Heart left ventricle (tissue), 16 donors: ENCODE measurements at regions not wholly inside any gene's neighbourhood (a gene's known extent, or its start where the extent isn't known, plus 50 kb on each side); places are given as distances from the start of the nearest gene placed in this dataset.

ENCODE experiments used
- ATAC-seq, 4 donors: fragments of 200-7000 bp; cut with Tn5 transposase; one replicate each; pipeline ENCODE4 v1.9.1; 2020 to 2022; ENCODE audit warnings: moderate library complexity in 4 of 4, mild to moderate bottlenecking in 3 of 4, moderate number of reproducible peaks in 1 of 4
- DNase-seq, 5 donors: peaks; one replicate each; pipeline ENCODE4 v3.0.0-alpha.2; 2020
- H3K27ac ChIP-seq, 12 donors: fragments of 200-600 bp; sonication (generic) in 4 of 12; one replicate each; pipeline versions ENCODE4 v1.5.0 to v1.8.0; 2016 to 2022; ENCODE audit warnings: mild to moderate bottlenecking in 2 of 12
- H3K27me3 ChIP-seq, 9 donors: fragments of 200-600 bp; sonication (generic) in 2 of 9; one replicate each; pipeline versions ENCODE4 v1.5.1 to v1.8.0; 2016 to 2022; ENCODE audit warnings: mild to moderate bottlenecking in 3 of 9
- H3K36me3 ChIP-seq, 9 donors: fragments of 200-600 bp; sonication (generic) in 2 of 9; one replicate each; pipeline versions ENCODE4 v1.5.0 to v1.8.0; 2018 to 2022; ENCODE audit warnings: mild to moderate bottlenecking in 2 of 9
- H3K4me1 ChIP-seq, 12 donors: fragments of 200-600 bp; sonication (generic) in 4 of 12; one replicate each; pipeline versions ENCODE4 v1.5.0 to v1.8.0; 2016 to 2022; ENCODE audit warnings: mild to moderate bottlenecking in 3 of 12
- H3K4me3 ChIP-seq, 12 donors: fragments of 200-600 bp; sonication (generic) in 4 of 12; one replicate each; pipeline versions ENCODE4 v1.5.0 to v1.8.0; 2017 to 2022; ENCODE audit warnings: mild to moderate bottlenecking in 9 of 12, moderate library complexity in 4 of 12
- H3K9me3 ChIP-seq, 12 donors: fragments of 200-600 bp; sonication (generic) in 4 of 12; one replicate each; pipeline versions ENCODE4 v1.5.0 to v1.8.0; 2016 to 2022; ENCODE audit warnings: mild to moderate bottlenecking in 1 of 12
- CTCF ChIP-seq, 12 donors: fragments of 200-600 bp; sonication (generic) in 4 of 12; IDR thresholded peaks; one replicate each; pipeline versions ENCODE4 v1.5.0 to v1.8.0; 2018 to 2022; ENCODE audit warnings: antibody characterized with exemption in 12 of 12, mild to moderate bottlenecking in 5 of 12
- POLR2A ChIP-seq, 2 donors: fragments of 450-650 bp; IDR thresholded peaks; one replicate each; pipeline ENCODE4 v1.6.1; 2017; ENCODE audit warnings: antibody characterized with exemption in 2 of 2, mild to moderate bottlenecking in 2 of 2, moderate library complexity in 2 of 2
- WGBS, 4 donors: extraction: QIAGEN DNeasy Blood & Tissue Kit in 2 of 4; methylation state at CpG; one replicate each; pipeline versions ENCODE4 v1.1.5 to v1.1.7; 2013 to 2018; 5-methylcytosine and 5-hydroxymethylcytosine counted together
- intact Hi-C, 10 donors: fragments of 100-400 bp; cut with DNase I; formaldehyde crosslinking; loops; one replicate each; pipeline versions ENCODE4 v1.11.1 to v1.14.2; 2022
- donor health status: ischemic (EF 13 %, LVEDD 7.1; RV severe dilation, severe dysfunction).
- donor health status: healthy with polysubstance abuse.
- donor health status: DM: no; HTN: yes; CAD: no.
- donor health status: DM: no; HTN: no; CAD: no.
- donor health status: ischemic (EF 25% LVEDD 6.9; RV normal size, moderate dysfunction).
- donor health status: ischemic (EF 25% LVEDD 5.7; RV mildly dilated, moderate dysfunction).
- donor health status: healthy.
- donor health status: DM: yes; HTN: yes; CAD: no.
- donor health status: ischemic (EF 35%, LVEDD 5.7; RV mildly dilated, moderate dysfunction).
- donor health status: nonischemic (EF 11% LVEDD 7.7; RV severe dilation, severe dysfunction).
- donor health status: DM: yes; HTN: yes; CAD: no.
- donor health status: PGD.
- donor health status: ischemic (EF 29% LVEDD 5.4; RV normal size, mild dysfunction).
- donor health status: nonischemic (EF 23%, LVEDD 6.1; RV moderate dilation, normal function).

- no peak for ATAC-seq
- no peak for TF ChIP-seq POLR2A (IDR thresholded peaks at IDR 0.05)
- no peak for TF ChIP-seq CTCF (IDR thresholded peaks at IDR 0.05)
- Histone ChIP-seq H3K9me3 (no peaks in the 10 kb centered on the region), H3K4me3 (no peak overlapping the region), H3K27me3 (peaks cover 0 to 5% (median 0%) of the 10 kb centered on the region in 9 donors), H3K4me1 (peaks cover 0 to 20% (median 0%) of the 10 kb centered on the region in 12 donors), H3K27ac (no peak overlapping the region), H3K36me3 (no peaks in the 10 kb centered on the region)
- DNase-seq, result no peak
- intact Hi-C loops, result loop anchor here in 1 of 10 donors (1.0 kb wide), 1 partner anchor 42 kb away; no protein-coding TSS in a partner anchor
- 81 to 88% (median 85%) methylated on average over 1 of the region's 1 CpG for WGBS, 4 donors
Measured at GRCh38 chr2:191573216-191573615, 104.7 kb upstream of the NABP1 start.

- Histone ChIP-seq H3K36me3 (no peaks in the 10 kb centered on the region), H3K27me3 (peaks cover 0 to 5% (median 0%) of the 10 kb centered on the region in 9 donors), H3K27ac (no peak overlapping the region), H3K4me3 (no peak overlapping the region), H3K4me1 (peaks cover 0 to 20% (median 0%) of the 10 kb centered on the region in 12 donors), H3K9me3 (no peaks in the 10 kb centered on the region)
- intact Hi-C loops, result no loop called here
- no peak for ATAC-seq
- 81 to 87% (median 84%) methylated on average over 2 of the region's 2 CpGs for WGBS, 4 donors
- DNase-seq, result no peak
- TF ChIP-seq CTCF (IDR thresholded peaks at IDR 0.05), result no peak
- TF ChIP-seq POLR2A (IDR thresholded peaks at IDR 0.05), result no peak
Measured at GRCh38 chr2:191574232-191574631, 103.7 kb upstream of the NABP1 start.

GRCh38 chr2:191577605-191578004 lies 100.3 kb upstream of the NABP1 start:
- intact Hi-C loops, result no loop called here
- WGBS, 4 donors, result 70 to 96% (median 85%) methylated on average over 2 of the region's 2 CpGs

GRCh38 chr2:191578031-191578430 lies 99.9 kb upstream of the NABP1 start:
- Histone ChIP-seq H3K36me3 (no peaks in the 10 kb centered on the region), H3K4me1 (no peaks in the 10 kb centered on the region), H3K27ac (no peak overlapping the region), H3K9me3 (no peaks in the 10 kb centered on the region), H3K4me3 (no peak overlapping the region), H3K27me3 (peaks cover 0 to 3% (median 0%) of the 10 kb centered on the region in 9 donors)
- no peak for ATAC-seq
- no peak for TF ChIP-seq POLR2A (IDR thresholded peaks at IDR 0.05)
- no peak for TF ChIP-seq CTCF (IDR thresholded peaks at IDR 0.05)
- no peak for DNase-seq
- intact Hi-C loops, result no loop called here
- 93 to 97% (median 95%) methylated on average over 3 of the region's 3 CpGs for WGBS, 4 donors

More at GRCh38 chr2:191577605-191578004, 100.3 kb upstream of the NABP1 start:
- no peak for DNase-seq
- Histone ChIP-seq H3K9me3 (no peaks in the 10 kb centered on the region), H3K36me3 (no peaks in the 10 kb centered on the region), H3K27ac (no peak overlapping the region), H3K27me3 (peaks cover 0 to 3% (median 0%) of the 10 kb centered on the region in 9 donors), H3K4me3 (no peak overlapping the region), H3K4me1 (no peaks in the 10 kb centered on the region)
- ATAC-seq, result no peak
- no peak for TF ChIP-seq POLR2A (IDR thresholded peaks at IDR 0.05)
- no peak for TF ChIP-seq CTCF (IDR thresholded peaks at IDR 0.05)
